ENCODE measurements at regions not wholly inside any gene's neighbourhood (a gene's known extent, or its start where the extent isn't known, plus 50 kb on each side); places are given as distances from the start of the nearest gene placed in this dataset.

DNA sequence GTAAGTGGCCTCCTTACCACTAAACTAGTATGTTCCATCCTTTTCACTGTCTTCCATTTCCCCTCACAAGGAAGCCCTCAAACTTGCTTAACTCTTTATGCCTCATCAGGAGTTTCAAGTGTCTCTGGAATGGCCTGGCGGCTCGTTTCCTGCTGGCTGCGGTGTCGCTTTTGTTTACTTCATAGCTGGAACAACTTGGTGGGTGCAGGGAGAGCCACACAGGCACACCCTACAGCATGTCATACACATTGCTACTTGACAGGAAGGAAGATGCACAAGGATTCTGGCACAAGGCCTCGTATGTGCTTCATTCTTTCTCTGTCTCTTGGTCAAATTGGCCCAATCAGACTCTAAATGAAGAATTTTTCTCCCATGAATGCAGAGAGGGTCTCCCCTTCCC is 488.3 kb downstream of the FOXO1 start:
- no peak for DNase-seq

DNA sequence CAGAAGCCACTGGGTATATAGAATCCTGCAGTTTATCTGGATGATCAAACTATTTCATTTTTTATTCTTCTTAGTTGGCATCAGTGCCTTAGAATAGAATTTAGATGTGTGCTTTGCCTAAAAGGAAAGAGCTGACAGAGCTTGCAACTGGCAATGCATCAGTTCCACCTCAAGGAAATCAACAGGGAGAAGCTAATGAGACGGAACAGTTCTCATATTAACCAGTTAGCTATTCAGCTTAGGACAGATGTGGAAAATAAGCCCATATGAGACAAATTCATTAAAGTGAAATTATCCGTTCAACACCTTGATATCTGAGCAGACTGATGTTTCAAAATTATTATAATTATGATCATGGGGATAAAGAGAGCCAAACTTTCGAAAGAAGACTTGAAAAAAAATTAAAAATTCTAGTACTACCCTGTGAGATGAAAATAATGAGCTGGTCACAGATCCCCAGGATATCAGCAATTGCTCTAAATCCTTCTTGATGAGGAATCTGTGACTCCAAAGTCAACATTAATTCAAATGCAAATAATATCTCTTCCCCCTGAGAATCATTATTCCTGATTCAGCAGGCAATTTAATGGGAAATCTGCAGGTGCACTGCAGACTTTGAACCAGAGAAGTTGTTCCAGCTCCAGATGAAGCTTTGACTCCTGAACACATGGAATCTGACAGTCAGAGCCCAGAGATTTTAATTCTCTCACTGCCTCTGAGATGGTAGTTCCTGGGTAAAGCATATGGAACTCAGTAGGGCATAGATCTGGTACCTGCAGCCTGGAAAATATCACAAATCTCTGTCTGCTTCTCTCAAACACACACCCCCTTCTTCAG is 486.8 kb downstream of the FOXO1 start:
- DNase-seq, result peak; percentile 32 to 46

DNA sequence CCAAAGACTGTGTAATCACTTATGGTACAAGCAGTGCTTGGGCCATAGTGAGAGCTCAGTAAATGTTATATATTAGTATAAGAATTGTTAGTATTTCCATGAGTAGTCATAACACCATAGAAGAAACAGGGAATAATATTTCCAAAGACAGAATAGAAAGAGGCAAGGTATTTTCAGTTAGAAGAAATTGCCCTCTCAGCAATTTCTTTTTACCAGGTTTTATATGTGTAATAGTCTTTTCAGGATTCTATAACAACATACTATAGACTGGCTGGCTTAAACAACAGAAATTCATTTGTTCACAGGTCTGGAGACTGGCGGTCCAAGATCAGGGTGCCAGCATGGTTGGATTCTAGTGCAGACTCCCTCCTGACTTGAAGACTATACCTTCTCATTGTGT is 485.7 kb downstream of the FOXO1 start:
- no peak for DNase-seq

DNA sequence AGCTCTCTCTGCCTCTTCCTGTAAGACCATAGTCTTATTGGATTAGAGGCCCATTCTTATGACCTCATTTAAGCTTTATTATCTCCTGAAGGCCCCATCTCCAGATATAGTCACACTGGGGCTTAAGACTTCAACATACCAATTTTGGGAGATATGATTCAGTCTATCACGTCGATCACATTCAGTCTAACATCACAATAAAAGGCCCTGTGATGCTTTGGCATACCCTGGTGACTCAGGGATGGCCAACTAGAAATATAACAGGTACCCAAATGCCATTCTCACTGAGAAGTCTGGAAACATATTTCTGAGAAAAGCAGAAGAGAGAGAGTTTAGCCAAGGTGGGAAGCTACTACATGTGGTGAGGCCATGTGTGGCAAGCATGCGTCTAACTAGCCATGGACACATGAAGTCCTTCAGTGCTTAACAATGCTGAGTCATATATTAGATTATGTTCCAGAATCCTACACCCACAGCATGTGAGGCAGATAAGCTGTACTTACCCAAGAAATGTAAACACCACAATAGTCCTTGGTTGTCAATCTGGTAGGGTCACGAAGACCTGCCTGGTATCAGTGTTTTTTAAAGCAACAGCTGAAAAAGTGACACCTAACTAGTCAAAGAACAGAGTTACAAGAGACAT is 485.1 kb downstream of the FOXO1 start:
- no peak for DNase-seq

DNA sequence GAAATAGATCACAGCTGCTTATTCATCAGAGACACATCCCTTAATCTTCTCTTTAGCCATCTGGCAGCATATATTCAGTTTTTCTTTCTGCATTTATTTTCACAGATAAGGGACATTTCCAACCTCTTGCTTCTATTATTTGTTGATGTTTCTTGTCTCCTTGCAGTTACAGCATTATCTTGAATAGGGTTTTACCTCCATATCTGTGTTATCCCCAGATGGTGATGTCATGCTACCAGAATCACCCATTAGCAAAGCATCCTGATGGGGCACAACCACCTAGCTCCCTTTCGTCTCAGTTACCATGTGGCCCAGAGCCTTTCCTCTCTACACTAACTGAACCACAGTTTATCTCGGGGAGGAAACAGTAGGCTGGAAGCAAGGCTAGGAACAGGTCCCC is 483.9 kb downstream of the FOXO1 start:
- DNase-seq, result no peak

DNA sequence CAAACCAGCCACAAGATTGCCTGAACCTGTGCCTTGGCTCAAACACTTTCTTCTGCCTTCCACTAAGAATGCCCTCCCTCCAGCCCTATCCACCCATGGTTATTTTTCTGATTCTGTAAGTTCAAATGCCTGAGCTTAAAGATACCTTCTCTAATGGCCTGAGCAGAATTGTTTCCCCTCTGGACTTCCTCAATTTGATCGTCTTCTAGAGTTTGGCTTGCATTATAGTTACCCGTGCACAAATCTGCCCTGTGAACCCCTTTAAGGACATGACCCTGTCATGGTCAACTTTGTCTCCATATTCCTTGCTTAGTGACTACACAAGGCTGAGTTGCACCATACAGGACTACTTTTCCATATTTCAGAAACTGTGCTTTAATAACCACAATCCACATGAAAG is 481.0 kb downstream of the FOXO1 start:
- no peak for DNase-seq

DNA sequence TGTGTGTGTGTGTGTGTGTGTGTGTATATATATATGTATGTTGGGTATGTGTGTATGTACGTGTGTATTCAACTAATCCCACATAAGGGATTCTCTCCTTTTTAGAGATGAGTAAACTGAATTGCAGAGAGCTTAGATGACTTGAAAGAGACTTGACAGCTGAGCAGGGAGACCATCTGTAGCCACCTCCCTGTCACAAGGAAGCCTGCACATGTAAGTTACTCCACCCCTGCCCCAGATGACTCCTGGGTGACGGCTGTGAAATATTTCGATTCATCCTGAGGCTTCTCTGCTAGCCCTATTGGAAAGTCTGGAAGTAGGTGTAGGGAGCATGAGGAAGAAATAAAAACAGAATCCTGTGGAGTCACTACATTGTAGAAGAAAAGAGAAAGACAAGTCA is 480.4 kb downstream of the FOXO1 start:
- DNase-seq, result no peak

DNA sequence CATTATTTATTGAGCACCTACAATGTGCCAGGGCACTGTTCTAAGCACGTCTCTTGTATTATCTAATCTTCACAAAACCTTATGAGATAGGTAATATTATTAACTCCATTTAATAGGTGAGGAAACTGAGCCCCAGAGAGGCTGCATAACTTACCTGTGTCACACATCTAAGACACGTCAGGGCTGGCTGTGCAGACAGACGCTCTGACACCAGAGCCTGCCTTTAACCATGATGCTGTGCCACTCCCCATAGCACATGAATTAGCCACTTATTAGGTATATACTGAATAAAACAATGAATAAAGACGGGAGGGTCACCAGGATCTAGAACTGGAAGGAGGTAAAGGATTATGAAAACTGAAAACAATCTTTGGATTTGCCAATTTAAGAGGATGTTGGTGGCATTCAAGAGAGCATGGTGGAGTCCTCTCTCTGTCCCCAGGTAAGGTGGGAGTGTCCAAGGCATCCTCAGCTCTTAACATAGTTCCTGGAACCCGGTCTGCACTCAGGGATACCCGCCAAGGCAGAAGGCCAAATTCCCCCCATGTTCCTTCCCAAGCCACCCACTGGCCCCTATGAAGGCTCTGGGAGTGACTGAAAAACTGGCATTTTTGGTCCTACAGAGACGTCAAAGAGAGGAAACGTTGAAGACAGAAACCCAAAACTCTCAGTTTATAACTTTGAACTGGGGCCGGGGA is 479.7 kb downstream of the FOXO1 start:
- no peak for DNase-seq

DNA sequence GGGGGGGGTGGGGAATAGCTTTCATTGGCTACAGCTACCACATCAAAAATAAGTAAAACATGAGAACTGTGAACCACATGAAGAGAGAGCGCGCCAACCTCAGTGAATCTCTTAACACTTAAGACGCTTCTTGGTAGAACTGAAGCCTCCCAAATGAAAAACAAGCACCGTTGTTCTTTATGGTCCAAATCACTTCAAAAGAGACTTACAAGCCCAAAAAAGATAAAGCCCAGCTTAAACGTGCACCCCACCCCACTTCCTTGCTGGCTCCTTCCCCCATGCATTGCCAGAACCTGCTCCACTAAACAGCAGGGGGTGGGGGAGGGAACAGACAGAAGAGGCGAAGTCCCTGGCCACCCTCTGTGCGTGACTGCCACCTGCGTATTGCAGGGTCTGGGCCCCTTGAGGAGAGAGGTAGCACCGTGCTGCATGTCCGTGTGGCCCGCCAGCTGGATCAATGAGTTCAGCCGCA is 479.1 kb downstream of the FOXO1 start:
- no peak for DNase-seq

DNA sequence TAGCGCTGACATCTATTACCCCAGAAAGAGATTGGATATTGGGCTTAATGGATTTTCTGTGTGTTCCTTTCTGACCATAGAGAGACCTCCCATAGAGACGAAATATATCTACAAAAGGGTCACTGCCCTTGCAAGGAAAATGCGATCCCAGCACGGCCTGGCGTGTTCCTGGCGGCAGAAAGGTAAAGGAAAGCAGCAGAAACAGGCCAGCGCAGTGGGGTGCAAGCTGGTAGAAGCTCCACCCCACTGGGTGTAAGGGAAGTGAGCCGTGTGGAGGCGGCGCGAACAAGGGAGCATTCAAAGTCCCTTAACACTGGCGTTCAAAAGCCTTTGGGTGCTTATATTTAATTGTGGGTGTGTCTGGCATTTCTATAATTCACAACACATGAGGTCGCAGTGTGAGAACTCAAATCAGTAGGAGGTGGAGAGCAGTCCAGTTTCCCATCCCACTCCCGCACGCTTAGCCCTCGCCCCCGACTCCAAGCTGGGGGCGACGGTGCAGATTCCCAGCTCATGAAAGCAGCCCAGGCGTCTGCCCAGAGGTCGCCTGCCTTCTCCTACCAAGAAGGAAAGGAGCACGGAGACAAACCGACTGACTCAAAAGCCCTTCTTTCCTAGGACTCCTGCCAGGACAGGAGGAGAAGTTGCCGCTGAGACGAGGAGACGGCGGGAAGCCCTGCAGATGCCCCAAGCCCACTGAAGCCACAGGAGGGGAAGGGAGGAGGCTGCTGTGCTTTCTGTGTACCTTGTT is 478.4 kb downstream of the FOXO1 start:
- no peak for DNase-seq

DNA sequence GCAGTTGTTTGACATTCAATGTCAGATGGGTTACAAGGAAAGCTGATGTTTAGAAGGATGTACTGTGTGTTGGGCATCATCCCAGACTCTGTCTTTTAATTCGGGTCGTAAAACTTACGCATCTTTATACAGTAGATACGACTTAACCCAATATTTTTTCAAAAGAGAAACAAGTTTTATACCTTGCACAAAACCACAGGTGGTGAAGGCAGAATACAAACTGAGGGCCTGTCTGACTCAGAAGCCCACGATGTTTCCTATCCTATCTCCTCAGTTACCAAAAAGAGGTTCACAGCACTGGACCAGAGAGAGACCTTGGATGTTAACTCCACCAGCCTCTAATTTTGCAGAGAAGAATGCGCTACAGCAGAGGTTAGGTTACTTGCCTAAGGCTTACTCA is 477.0 kb downstream of the FOXO1 start:
- DNase-seq, result no peak

DNA sequence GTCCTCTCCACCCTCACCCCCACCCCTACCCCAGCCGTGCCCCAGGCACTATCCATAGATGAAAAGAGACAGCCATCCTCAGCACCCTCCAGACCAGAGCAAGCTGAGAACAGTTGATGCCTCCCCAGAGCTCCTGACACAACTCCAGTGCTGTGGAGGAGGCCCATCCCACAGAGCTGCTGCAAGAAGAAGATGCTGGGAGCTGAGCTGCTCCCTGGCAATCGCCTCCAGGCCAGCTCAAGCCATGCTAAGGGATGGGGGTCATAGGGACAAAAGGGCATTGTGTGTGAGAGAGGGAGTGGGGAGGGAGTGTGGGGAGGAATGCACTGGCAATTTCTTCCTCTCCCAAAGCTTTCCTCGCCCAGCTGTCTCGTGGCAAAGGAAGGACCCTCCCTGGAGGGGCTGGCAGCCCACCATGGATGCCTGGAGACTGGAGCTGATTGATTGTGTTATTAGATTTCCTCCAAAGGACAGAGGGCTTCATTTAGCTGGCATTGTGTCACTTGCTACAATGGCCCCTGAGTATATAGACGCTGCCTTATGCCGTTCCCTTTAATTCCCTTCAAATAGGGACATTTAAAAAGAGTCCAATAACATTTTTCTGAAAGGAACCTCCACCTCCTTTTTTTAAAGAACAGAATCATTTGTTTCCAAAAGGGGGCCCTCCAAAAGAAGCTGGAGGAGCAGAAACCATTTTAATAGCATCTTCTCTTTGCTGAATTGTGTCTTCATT is 476.4 kb downstream of the FOXO1 start:
- DNase-seq, result no peak

DNA sequence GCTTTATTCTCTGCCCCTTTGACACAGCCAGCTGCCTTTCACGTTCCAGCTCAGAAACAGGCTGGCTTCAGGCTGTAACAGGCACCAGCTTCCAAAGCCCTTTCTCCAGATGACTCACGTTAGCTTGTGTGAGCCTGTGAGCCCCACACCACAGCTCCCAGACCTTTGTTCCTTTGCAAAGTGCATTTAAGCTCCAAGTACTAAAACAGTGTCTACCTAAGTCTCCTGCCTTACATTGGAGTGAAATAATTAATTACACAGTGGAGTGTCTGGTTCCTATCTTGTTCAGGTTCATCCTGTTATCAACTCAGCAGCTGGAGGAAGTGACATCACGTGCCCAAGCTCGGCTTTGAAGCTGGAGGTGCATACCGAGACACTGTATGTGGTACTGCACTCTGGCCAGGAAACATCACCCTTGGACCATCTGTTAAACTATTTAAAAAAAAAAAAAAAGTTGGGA is 475.8 kb downstream of the FOXO1 start:
- DNase-seq, result no peak

DNA sequence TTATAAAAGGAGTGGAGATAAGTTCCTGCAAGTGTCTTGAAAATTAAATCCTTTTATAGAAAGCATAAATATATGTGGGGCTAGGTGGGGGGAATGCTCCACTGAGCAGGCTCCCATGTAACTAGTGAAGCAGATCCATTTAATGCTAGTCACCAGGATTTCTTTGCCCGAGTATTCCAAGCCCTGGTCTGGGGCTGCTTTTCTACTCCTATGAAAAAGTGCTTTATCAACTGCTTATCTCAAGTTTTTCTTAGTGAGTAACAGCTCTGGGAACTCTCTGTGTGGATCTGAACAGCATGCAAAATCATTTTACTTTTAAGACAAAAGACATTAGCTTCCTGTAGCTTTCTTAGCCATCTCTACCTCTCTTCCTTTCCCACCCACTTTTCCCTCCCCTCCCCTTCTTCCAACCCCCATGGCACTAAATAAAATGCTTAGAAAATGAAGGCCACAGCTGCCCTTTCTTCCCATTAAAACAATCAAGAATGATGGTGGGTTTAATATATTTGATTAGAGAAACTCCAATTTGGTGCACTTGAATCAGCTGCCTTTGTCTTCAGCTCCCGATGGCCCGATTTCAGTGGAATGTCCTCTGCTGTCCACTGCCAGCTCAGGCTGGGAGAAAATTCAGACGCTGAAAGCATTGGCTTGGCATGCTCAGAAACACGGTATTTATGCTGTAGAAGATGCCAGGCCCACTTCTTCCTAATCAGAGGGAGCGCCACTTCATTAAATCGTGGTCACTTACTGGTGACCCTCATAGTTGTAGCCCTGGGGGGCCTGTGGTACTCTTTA is 475.1 kb downstream of the FOXO1 start:
- DNase-seq, result no peak

DNA sequence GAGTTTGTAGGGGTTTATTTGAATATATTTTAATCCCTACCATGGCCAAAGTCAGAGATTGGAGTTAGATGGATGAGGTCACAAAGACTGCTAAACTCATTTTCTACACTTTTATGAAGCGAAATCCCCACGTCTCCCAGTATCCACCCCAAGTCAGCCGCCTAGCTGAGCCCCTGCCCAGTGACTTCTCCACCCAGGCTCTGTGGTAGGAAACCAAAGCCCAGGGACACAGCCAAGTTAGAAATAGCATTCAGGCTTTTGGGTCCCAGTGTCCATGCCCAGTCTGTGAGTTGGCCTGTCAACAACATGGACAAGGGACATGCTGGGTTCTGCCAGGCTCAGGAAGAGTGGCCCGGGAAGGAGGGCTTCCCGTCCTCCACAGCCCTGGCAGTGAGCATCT is 474.0 kb downstream of the FOXO1 start:
- DNase-seq, result no peak

DNA sequence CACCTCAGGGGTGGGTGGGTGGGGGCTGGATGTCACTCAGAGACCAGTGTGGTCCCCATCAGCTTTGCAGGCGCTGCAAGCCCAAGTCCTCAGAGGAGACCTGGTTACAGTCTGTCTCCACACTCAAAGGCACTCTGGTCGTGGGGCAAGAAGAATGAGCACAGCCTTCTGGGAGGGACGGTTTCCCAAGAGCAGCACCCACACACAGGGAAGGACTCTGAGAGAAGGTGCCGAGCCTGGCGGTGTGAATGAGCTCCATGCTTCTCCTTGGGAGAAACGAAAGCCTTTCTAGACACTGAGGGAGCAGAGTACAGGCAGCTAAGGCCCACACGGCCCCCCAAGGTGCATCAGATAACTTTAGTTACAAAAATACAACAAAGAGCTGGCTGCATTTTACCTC is 473.6 kb downstream of the FOXO1 start:
- DNase-seq, result no peak

DNA sequence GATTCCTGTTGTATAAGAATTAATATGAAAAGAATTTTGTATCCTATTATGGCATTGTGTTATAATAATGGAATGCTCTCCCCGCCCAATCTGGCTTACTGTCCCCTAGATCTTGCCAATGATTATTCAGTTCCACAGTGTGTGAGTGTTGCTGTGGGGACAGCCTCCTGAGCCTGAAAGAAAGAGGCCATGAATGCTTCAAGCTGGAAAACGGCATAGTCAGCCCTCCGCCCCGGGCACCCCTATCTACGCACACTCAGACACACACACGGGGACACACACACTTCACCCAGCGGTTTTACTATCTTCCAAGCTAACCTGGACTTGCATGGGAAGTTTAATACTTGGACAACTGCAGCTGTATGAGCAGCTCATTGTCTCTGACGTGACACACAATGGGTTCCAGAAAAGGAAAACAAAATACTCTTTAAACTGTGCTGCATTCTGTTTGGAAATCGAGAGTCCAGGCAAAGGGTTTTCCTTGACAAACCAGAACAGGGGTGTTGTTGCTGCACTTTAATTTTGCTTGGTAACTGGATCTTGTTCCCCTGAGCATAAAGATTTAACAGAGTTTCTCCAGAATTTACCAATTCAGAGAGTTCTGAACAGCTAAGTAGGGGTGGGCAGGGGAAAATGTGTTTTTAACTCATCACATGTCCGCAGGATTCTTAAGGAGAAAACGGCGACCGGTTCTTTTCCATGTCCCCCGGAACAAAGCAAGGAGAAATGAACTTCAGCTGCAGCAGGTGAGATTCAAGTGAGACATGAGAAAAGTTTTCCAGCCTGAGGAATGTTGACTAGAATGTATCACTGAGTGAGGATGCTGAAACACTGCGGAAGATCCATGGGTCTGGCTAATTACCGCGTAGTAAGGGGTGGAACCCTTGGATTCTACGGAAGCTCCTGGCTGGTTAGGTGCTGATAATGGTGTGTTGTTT is 472.9 kb downstream of the FOXO1 start:
- no peak for DNase-seq

DNA sequence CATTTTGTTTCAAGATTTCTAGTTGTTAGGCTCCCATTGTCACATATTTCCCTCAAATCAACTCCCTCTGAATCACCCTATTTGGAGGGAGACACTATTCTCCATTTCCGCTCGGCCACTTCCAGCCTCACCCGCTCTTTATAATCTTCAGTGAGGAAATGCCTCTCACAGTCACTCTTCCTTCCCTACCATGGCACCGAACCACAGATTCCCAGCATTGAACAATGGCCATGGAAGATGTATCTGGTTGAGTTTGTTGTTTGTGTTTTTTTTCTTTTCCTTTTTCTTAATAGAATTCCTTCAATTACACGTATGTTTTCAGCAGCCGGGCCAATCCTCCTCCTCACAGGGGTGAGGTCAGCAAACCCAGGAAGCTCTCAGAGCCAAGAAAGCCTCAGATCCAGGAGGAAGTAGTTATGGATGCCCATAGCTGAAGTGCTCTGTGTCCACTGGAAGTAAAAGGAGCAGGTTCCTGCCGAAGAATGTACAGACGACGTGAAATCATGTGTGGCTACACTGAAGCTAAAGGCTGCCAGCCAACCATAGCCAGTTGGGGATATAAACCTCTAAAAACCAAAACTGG is 472.1 kb downstream of the FOXO1 start:
- no peak for DNase-seq

DNA sequence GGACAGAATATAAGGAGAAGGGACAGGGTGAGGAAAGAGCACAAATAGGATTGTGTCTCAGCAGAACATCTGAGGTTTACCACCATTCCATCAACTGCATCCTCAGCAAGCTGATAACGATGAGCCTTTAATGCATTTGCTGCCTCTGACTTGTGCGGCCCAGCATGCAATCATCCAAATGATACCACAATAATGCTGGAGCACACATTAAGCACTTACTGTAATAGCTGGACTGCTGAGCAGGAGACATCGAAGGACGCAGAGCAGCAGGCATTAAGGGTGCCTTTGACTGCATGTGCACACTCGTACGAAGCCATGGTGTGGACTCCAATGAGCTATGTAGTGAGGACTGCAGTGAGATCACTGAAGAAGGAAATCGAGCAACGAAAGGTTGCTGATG is 469.4 kb downstream of the FOXO1 start:
- no peak for DNase-seq

Measured in NCI-H1930 (cell line).